IgD-negative memory B cell (primary cell): ENCODE measurements at regions not wholly inside any gene's neighbourhood (a gene's known extent, or its start where the extent isn't known, plus 50 kb on each side); places are given as distances from the start of the nearest gene placed in this dataset.
"Not testable (repeated sequence)": the region's sequence is repeated elsewhere in the genome, so short reads cannot be mapped to it uniquely, and the experiment has no call there.

ENCODE experiments used
- H3K27ac Mint-ChIP-seq, 3 donors: one replicate each; pipeline ENCODE4 v1.8.0; 2020 to 2022; ENCODE audit warnings: mild to moderate bottlenecking in 3 of 3, mixed read lengths in 3 of 3, moderate library complexity in 1 of 3
- H3K27me3 Mint-ChIP-seq: one replicate; pipeline ENCODE4 v1.8.0; 2021; ENCODE audit warnings: mixed read lengths
- H3K36me3 Mint-ChIP-seq: one replicate; pipeline ENCODE4 v1.8.0; 2020; ENCODE audit warnings: mild to moderate bottlenecking, mixed read lengths
- H3K4me1 Mint-ChIP-seq, 3 donors: one replicate each; pipeline ENCODE4 v1.8.0; 2020 to 2022; ENCODE audit warnings: mixed read lengths in 3 of 3, mild to moderate bottlenecking in 1 of 3
- H3K4me3 Mint-ChIP-seq, 4 donors: one replicate each; pipeline ENCODE4 v1.8.0; 2020 to 2022; ENCODE audit warnings: mild to moderate bottlenecking in 4 of 4, mixed read lengths in 4 of 4, moderate library complexity in 3 of 4
- H3K9me3 Mint-ChIP-seq, 3 donors: one replicate each; pipeline ENCODE4 v1.8.0; 2020 to 2021; ENCODE audit warnings: mixed read lengths in 3 of 3, mild to moderate bottlenecking in 1 of 3

DNA sequence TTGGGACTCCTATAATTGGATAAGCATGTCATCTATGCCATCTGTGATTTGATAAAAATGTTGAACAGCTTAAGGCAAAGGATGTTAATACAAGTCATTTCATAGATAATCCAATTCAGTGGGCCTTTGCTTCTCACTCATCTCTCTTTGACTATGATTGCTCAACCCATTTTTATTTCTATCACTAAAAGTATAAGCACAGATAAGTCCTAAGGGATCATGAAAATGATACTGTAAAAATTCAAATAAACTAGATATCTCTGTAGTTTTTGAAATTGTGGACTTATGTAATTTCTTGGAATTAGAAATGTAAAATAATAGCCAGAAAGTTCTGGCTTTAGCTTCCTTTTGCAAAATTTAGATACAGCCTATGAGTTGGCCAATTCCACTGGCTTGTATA is 440.3 kb downstream of the POM121L12 start:
- Mint-ChIP-seq H3K9me3 (peaks cover 2 to 24% (median 8%) of the 10 kb centered on the region in 3 donors), H3K4me3 (no peak overlapping the region), H3K4me1 (no peaks in the 10 kb centered on the region), H3K27me3 (no peaks in the 10 kb centered on the region), H3K27ac (no peak overlapping the region), H3K36me3 (peaks cover 2% of the 10 kb centered on the region)

DNA sequence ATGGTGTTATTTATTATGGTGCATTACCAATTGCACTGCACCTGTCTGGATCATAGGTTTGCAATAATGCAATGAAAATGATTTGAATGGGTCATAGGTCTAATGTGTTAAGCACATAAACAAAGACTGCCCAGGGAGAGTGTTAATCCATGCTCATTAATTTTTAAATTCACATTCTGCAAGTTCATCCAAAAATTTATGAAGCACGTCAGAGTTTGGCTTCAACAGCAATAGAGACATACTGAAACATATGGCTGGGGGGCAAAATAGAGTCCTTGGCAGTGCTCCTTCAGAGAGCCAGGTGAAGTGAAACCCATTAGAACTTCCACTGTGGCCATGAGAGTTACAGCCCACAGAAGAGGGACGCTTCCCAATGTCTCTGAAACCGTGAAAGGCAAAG is 441.1 kb downstream of the POM121L12 start:
- no peaks in the 10 kb centered on the region for H3K4me1 Mint-ChIP-seq
- no peak overlapping the region for H3K4me3 Mint-ChIP-seq
- peaks cover 2% of the 10 kb centered on the region for H3K36me3 Mint-ChIP-seq
- H3K9me3 Mint-ChIP-seq: peaks cover 2 to 26% (median 8%) of the 10 kb centered on the region in 3 donors
- H3K27me3 Mint-ChIP-seq: no peaks in the 10 kb centered on the region
- no peak overlapping the region for H3K27ac Mint-ChIP-seq

DNA sequence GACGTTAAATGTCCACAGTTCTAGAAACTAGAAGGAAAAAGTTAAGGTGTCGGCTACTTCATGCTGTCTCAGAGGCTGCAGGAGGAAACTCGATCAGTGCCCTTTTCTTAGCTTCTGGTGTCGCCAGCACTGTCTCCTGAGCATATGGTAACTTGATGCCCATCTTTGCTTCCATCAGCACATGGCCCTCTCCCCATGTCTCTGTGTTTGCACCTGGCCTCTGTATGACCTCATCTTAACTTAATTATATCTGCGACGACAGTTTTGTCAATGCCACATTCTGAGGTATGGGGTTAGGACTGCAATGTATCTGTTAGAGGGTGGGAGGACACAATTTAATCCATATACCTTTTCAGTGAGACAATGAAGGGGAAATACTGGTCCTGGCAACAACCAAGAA is 449.9 kb downstream of the POM121L12 start:
- Mint-ChIP-seq H3K27me3 (no peaks in the 10 kb centered on the region), H3K27ac (no peak overlapping the region), H3K36me3 (no peaks in the 10 kb centered on the region), H3K4me3 (no peak overlapping the region), H3K4me1 (no peaks in the 10 kb centered on the region), H3K9me3 (peaks cover 2 to 15% (median 8%) of the 10 kb centered on the region in 3 donors)

GRCh38 chr7:53491051-53491450 is 455.6 kb downstream of the POM121L12 start:
- no peaks in the 10 kb centered on the region for H3K4me1 Mint-ChIP-seq
- H3K27me3 Mint-ChIP-seq: no peaks in the 10 kb centered on the region
- H3K27ac Mint-ChIP-seq: no peak overlapping the region
- H3K9me3 Mint-ChIP-seq: peaks cover 5 to 16% (median 11%) of the 10 kb centered on the region in 3 donors
- H3K36me3 Mint-ChIP-seq: no peaks in the 10 kb centered on the region
- H3K4me3 Mint-ChIP-seq: no peak overlapping the region

GRCh38 chr7:53495181-53495580 is 459.7 kb downstream of the POM121L12 start:
- not testable (repeated sequence) for H3K9me3 Mint-ChIP-seq, H3K4me3 Mint-ChIP-seq, H3K27me3 Mint-ChIP-seq

DNA sequence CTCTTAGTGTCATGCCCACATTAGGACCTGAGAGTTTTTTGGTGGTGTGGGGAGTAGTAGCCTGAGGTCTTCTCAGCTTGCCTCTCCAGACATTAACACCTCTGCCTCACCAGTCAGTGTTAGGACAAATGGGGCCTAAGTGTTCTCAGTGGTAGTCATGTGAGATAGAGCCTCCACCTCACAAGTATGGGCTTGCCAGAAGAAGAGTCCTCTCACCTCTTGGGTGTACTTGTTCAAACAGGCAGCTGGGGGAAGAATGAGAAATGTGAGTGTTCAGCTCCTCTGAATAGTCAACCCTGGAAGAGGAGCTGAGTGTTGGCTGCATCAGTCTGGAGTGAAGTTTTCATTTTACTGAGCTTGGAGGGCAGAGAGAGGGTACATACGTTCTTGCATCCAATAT is 464.6 kb downstream of the POM121L12 start:
- H3K9me3 Mint-ChIP-seq: peaks cover 0 to 7% (median 3%) of the 10 kb centered on the region in 3 donors
- no peaks in the 10 kb centered on the region for H3K36me3 Mint-ChIP-seq
- H3K4me1 Mint-ChIP-seq: no peaks in the 10 kb centered on the region
- H3K27ac Mint-ChIP-seq: no peak overlapping the region
- no peaks in the 10 kb centered on the region for H3K27me3 Mint-ChIP-seq
- no peak overlapping the region for H3K4me3 Mint-ChIP-seq

More at GRCh38 chr7:53495181-53495580, 459.7 kb downstream of the POM121L12 start:
- H3K36me3 Mint-ChIP-seq, H3K27ac Mint-ChIP-seq, H3K4me1 Mint-ChIP-seq: not testable (repeated sequence)

GRCh38 chr7:53504914-53505313 is 469.5 kb downstream of the POM121L12 start:
- Mint-ChIP-seq H3K4me3 (no peak overlapping the region), H3K36me3 (no peaks in the 10 kb centered on the region), H3K27me3 (no peaks in the 10 kb centered on the region), H3K4me1 (no peaks in the 10 kb centered on the region), H3K27ac (no peak overlapping the region), H3K9me3 (peaks cover 0 to 6% (median 5%) of the 10 kb centered on the region in 3 donors)

DNA sequence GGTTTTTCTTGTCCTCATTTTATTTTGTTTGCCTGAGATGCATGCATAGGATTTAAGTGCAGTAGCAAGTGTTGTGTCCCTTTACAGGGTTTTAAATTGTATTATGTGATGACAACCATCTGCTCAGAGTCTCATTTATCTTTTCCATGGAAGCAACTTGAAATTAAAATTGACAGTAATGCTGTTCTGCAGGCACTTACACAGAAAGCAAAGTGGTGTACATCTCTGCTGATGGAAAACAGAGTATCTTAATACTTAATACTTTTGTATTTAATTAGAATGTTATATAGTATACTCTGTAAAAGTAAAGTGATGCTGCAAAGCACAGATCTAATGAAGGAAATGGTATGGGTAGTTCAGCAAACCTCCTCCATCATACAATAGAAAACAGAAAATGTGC is 482.9 kb downstream of the POM121L12 start:
- H3K27ac Mint-ChIP-seq: no peak overlapping the region
- no peaks in the 10 kb centered on the region for H3K27me3 Mint-ChIP-seq
- H3K4me1 Mint-ChIP-seq: no peaks in the 10 kb centered on the region
- H3K36me3 Mint-ChIP-seq: no peaks in the 10 kb centered on the region
- peaks cover 5 to 15% (median 7%) of the 10 kb centered on the region in 3 donors for H3K9me3 Mint-ChIP-seq
- H3K4me3 Mint-ChIP-seq: no peak overlapping the region

DNA sequence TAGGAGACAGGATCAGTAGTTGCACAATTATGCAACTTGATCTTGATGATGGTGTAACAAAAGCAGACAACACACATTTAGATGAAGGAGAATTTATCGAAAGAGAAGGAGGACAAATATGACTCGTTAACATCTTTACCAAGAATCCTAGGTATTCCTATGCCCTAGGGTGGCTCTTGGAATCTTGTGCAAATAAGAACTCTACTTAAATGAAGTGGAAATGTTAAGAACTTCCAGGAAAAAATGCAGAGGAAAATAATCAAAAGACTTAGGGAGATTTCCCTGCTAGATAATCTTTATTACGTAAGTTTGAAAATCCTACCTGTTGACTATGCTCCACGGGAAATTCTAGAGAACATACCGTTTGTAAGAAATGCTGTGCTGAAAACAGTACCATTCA is 485.4 kb downstream of the POM121L12 start:
- H3K9me3 Mint-ChIP-seq: peaks cover 2 to 12% (median 3%) of the 10 kb centered on the region in 3 donors
- H3K27ac Mint-ChIP-seq: no peak overlapping the region
- no peaks in the 10 kb centered on the region for H3K36me3 Mint-ChIP-seq
- no peaks in the 10 kb centered on the region for H3K4me1 Mint-ChIP-seq
- no peaks in the 10 kb centered on the region for H3K27me3 Mint-ChIP-seq
- no peak overlapping the region for H3K4me3 Mint-ChIP-seq

DNA sequence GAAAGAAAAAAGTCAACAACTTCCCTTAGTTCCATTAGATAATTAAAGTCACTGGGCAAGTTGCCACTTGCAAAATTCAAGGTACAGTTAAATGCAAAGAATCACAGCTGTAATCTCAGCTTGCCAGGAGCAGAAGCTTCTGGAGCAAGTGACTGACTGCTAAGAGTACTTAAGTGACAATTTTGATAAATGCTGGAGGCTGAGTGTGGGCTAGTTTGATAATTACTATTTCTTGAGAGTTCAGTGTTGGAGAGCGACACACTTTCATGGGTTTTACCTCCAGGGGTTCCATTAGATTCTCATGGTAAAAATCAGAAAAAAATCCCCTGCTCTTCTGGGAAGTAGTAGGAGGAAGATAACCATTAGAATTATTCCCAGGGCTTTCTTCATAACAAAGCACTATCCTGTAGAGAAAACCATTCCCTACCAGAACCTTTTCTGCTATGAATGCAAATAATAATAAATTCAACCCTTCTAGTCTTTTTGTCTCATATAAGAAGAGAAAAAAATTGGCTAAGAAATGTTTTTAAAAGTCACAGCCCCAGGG is 486.3 kb downstream of the POM121L12 start:
- no peaks in the 10 kb centered on the region for H3K36me3 Mint-ChIP-seq
- no peak overlapping the region for H3K27ac Mint-ChIP-seq
- no peaks in the 10 kb centered on the region for H3K27me3 Mint-ChIP-seq
- peaks cover 2 to 9% (median 3%) of the 10 kb centered on the region in 3 donors for H3K9me3 Mint-ChIP-seq
- H3K4me1 Mint-ChIP-seq: no peaks in the 10 kb centered on the region
- no peak overlapping the region for H3K4me3 Mint-ChIP-seq

DNA sequence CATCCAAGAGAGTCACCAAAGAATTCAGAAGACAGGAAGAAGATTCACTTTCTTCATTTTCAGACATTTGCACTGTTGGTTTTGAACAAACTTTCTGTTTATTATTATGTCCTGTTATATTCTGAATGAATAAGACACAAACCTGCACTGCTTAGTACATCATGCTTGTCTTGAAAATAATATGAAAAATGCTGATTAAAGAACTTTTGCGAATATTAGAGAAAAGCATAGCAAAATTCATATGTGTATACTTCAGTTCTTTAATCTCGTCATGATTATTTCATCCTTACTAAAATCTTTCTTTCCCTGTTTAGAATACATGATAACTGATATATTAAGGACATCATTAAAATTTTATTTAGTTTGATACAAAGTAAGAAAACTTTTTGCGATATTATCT is 504.1 kb downstream of the POM121L12 start:
- no peaks in the 10 kb centered on the region for H3K36me3 Mint-ChIP-seq
- peaks cover 3 to 16% (median 15%) of the 10 kb centered on the region in 3 donors for H3K9me3 Mint-ChIP-seq
- no peaks in the 10 kb centered on the region for H3K27me3 Mint-ChIP-seq
- no peaks in the 10 kb centered on the region for H3K4me1 Mint-ChIP-seq
- no peak overlapping the region for H3K27ac Mint-ChIP-seq
- no peak overlapping the region for H3K4me3 Mint-ChIP-seq

DNA sequence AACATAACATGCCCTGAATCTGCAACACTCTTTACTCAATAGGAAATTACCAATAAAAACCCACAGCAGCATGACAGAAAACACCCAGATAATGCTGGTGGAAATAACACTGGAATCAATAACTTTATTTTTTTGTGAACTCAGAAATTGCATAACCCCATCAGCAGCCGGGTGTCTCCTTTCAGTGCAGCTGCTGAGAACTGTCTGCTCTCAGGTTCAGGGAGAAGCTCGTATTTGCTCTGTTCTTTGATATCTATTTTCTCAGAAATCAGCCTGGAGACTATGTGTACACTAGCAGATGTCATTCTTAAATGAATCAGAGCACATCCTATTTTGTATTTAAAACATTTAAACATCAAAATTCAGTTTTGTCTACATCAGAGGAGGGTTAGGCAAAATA is 506.0 kb downstream of the POM121L12 start:
- Mint-ChIP-seq H3K27ac (no peak overlapping the region), H3K36me3 (no peaks in the 10 kb centered on the region), H3K4me3 (no peak overlapping the region)

DNA sequence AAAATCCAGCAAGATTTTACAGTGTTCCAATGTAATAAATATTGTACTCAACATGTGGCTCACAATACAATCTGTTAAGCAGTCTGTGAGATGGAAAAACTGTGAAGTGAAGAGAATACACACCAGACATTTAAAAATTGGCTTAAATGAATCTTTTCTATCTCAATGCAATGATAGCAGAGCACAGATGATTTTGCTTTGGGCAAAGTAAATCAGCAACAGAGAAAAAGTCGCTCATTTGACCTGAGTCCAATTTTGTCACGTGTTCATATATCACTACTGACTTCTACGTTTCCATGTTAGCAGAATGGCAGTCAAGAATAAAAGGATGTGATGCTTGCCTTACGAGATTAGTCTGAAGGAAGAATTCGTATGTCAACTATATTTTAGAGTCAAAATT is 506.7 kb downstream of the POM121L12 start:
- no peak overlapping the region for H3K27ac Mint-ChIP-seq
- no peak overlapping the region for H3K4me3 Mint-ChIP-seq
- no peaks in the 10 kb centered on the region for H3K27me3 Mint-ChIP-seq
- H3K4me1 Mint-ChIP-seq: no peaks in the 10 kb centered on the region
- H3K36me3 Mint-ChIP-seq: no peaks in the 10 kb centered on the region
- H3K9me3 Mint-ChIP-seq: peaks cover 3 to 16% (median 11%) of the 10 kb centered on the region in 3 donors

More for the DNA sequence above, 506.0 kb downstream of the POM121L12 start:
- H3K27me3 Mint-ChIP-seq: no peaks in the 10 kb centered on the region
- peaks cover 3 to 16% (median 11%) of the 10 kb centered on the region in 3 donors for H3K9me3 Mint-ChIP-seq
- H3K4me1 Mint-ChIP-seq: no peaks in the 10 kb centered on the region
